HG03097 (cell line): ENCODE measurements at regions not wholly inside any gene's neighbourhood (a gene's known extent, or its start where the extent isn't known, plus 50 kb on each side); places are given as distances from the start of the nearest gene placed in this dataset.
"Not testable (repeated sequence)": the region's sequence is repeated elsewhere in the genome, so short reads cannot be mapped to it uniquely, and the experiment has no call there.

Source experiments
- ATAC-seq: cut with Tn5 transposase; IDR thresholded peaks from one replicate; pipeline ENCODE4 v1.9.1; 2021; ENCODE audit not compliant: unreplicated experiment, low FRiP score

GRCh38 chr22:34416022-34416860, 496.0 kb upstream of the LARGE1 start:
- no peak for ATAC-seq

- not testable (repeated sequence) for ATAC-seq
Measured at GRCh38 chr22:34422948-34423347, 502.7 kb upstream of the LARGE1 start.

- ATAC-seq, result no peak
Measured at GRCh38 chr22:34427436-34427835, 507.2 kb upstream of the LARGE1 start.

- ATAC-seq, result no peak
Measured at GRCh38 chr22:34427841-34428240, 507.6 kb upstream of the LARGE1 start.

- no peak for ATAC-seq
Measured at GRCh38 chr22:34429314-34429713, 509.0 kb upstream of the LARGE1 start.

- ATAC-seq, result no peak
Measured at GRCh38 chr22:34430386-34430785, 510.1 kb upstream of the LARGE1 start.

GRCh38 chr22:34434371-34434770, 514.1 kb upstream of the LARGE1 start:
- no peak for ATAC-seq

GRCh38 chr22:34437140-34437539, 516.9 kb upstream of the LARGE1 start:
- no peak for ATAC-seq

- ATAC-seq, result no peak
Measured at GRCh38 chr22:34454598-34454997, 534.3 kb upstream of the LARGE1 start.

GRCh38 chr22:34462795-34463194, 542.5 kb upstream of the LARGE1 start:
- ATAC-seq, result no peak

- no peak for ATAC-seq
Measured at GRCh38 chr22:34475886-34476285, 555.6 kb upstream of the LARGE1 start.

GRCh38 chr22:34476762-34477161, 556.5 kb upstream of the LARGE1 start:
- ATAC-seq, result no peak

GRCh38 chr22:34481090-34481489, 560.8 kb upstream of the LARGE1 start:
- ATAC-seq, result no peak

- ATAC-seq, result no peak
Measured at GRCh38 chr22:34486381-34486780, 566.1 kb upstream of the LARGE1 start.

GRCh38 chr22:34489861-34490260, 569.6 kb upstream of the LARGE1 start:
- ATAC-seq, result no peak

GRCh38 chr22:34490886-34491285, 570.6 kb upstream of the LARGE1 start:
- ATAC-seq, result no peak

- ATAC-seq, result no peak
Measured at GRCh38 chr22:34493486-34493885, 572.5 kb upstream of the ISX start.

- no peak for ATAC-seq
Measured at GRCh38 chr22:34501366-34501965, 564.5 kb upstream of the ISX start.

GRCh38 chr22:34502821-34503220, 563.1 kb upstream of the ISX start:
- no peak for ATAC-seq

- ATAC-seq, result no peak
Measured at GRCh38 chr22:34508797-34509196, 557.2 kb upstream of the ISX start.

GRCh38 chr22:34526681-34527080, 539.3 kb upstream of the ISX start:
- ATAC-seq, result no peak

GRCh38 chr22:34534101-34534500, 531.9 kb upstream of the ISX start:
- no peak for ATAC-seq
